ENCODE measurements at regions not wholly inside any gene's neighbourhood (a gene's known extent, or its start where the extent isn't known, plus 50 kb on each side); places are given as distances from the start of the nearest gene placed in this dataset.

DNA sequence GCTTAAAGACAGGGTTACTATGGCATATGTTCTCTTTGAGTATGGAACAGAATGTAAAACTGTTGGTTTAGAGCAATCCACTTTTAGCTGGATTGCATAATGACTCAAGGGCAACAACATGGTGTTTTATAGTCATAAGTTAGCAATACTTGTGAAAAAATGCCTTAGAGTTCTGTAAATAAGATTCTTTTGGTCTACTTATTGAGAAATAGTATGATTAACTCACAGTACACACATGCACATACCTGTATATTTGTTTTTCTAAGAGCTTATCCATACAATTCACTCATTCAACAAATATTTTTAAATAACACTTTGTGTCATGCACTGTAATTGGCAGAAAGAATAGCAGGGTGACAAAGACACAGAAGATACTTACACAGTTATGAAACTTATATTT lies 1415.5 kb downstream of the PCDH7 start:
- H3K4me1 ChIP-seq (ENCODE audit: insufficient read depth, low read length) = no peaks in the 10 kb centered on the region
- no peaks in the 10 kb centered on the region for H3K36me3 ChIP-seq (ENCODE audit: insufficient read depth, low read length)
- H3K4me3 ChIP-seq (ENCODE audit: low read length) = no peak overlapping the region
- no peaks in the 10 kb centered on the region for H3K9me3 ChIP-seq (ENCODE audit: control insufficient read depth in 1 of 2, insufficient read depth in 1 of 2, low read length in 2 of 2)
- no peak for ATAC-seq (ENCODE audit: poor library complexity)
- Mint-ChIP-seq H3K27me3 (no peaks in the 10 kb centered on the region), H3K4me3 (no peak overlapping the region), H3K27ac (no peak overlapping the region), H3K36me3 (ENCODE audit: low read depth) (no peaks in the 10 kb centered on the region), H3K9me3 (peaks cover 10% of the 10 kb centered on the region), H3K4me1 (ENCODE audit: low read depth) (no peaks in the 10 kb centered on the region)
- no peak for DNase-seq
- H3K27me3 ChIP-seq (ENCODE audit: control insufficient read depth in 1 of 2, insufficient read depth in 2 of 2, low read length in 2 of 2) = no peaks in the 10 kb centered on the region
- POLR2A ChIA-PET = no interaction called here
- intact Hi-C loops (cut with DNase I, micrococcal nuclease) = no loop called here
- TF ChIP-seq CTCF (IDR thresholded peaks at IDR 0.05) = no peak
- no peak overlapping the region for H3K27ac ChIP-seq (ENCODE audit: low read depth in 1 of 2, low read length in 2 of 2)
- CTCF ChIA-PET = no interaction called here

GRCh38 chr4:32136081-32136787 lies 1416.1 kb downstream of the PCDH7 start:
- DNase-seq (no peak), ATAC-seq (ENCODE audit: poor library complexity) (no peak)
- intact Hi-C loops (cut with DNase I, micrococcal nuclease) = no loop called here
- CTCF ChIA-PET = no interaction called here
- Mint-ChIP-seq H3K4me1 (ENCODE audit: low read depth) (no peaks in the 10 kb centered on the region), H3K27me3 (no peaks in the 10 kb centered on the region), H3K27ac (no peak overlapping the region), H3K4me3 (no peak overlapping the region), H3K9me3 (peaks cover 9% of the 10 kb centered on the region), H3K36me3 (ENCODE audit: low read depth) (no peaks in the 10 kb centered on the region)
- no peak for TF ChIP-seq CTCF (IDR thresholded peaks at IDR 0.05)
- POLR2A ChIA-PET = no interaction called here
- no peaks in the 10 kb centered on the region for H3K4me1 ChIP-seq (ENCODE audit: insufficient read depth, low read length)
- no peak overlapping the region for H3K4me3 ChIP-seq (ENCODE audit: low read length)
- peaks cover 0 to 1% of the 10 kb centered on the region in 2 experiments for H3K9me3 ChIP-seq (ENCODE audit: control insufficient read depth in 1 of 2, insufficient read depth in 1 of 2, low read length in 2 of 2)
- no peaks in the 10 kb centered on the region for H3K36me3 ChIP-seq (ENCODE audit: insufficient read depth, low read length)
- no peaks in the 10 kb centered on the region for H3K27me3 ChIP-seq (ENCODE audit: control insufficient read depth in 1 of 2, insufficient read depth in 2 of 2, low read length in 2 of 2)
- H3K27ac ChIP-seq (ENCODE audit: low read depth in 1 of 2, low read length in 2 of 2) = no peak overlapping the region

- CTCF ChIA-PET = no interaction called here
- H3K36me3 ChIP-seq (ENCODE audit: insufficient read depth, low read length) = no peaks in the 10 kb centered on the region
- intact Hi-C loops (cut with DNase I, micrococcal nuclease) = no loop called here
These were observed 1420.5 kb downstream of the PCDH7 start for GRCh38 chr4:32140636-32141035.

More at GRCh38 chr4:32140636-32141035, 1420.5 kb downstream of the PCDH7 start:
- H3K4me3 Mint-ChIP-seq = no peak overlapping the region
- no peaks in the 10 kb centered on the region for H3K4me1 Mint-ChIP-seq (ENCODE audit: low read depth)
- Histone ChIP-seq H3K27ac (ENCODE audit: low read depth in 1 of 2, low read length in 2 of 2) (no peak overlapping the region), H3K9me3 (ENCODE audit: control insufficient read depth in 1 of 2, insufficient read depth in 1 of 2, low read length in 2 of 2) (peaks cover 0 to 4% of the 10 kb centered on the region in 2 experiments), H3K4me1 (ENCODE audit: insufficient read depth, low read length) (no peaks in the 10 kb centered on the region), H3K4me3 (ENCODE audit: low read length) (no peak overlapping the region), H3K27me3 (ENCODE audit: control insufficient read depth in 1 of 2, insufficient read depth in 2 of 2, low read length in 2 of 2) (no peaks in the 10 kb centered on the region)
- H3K36me3 Mint-ChIP-seq (ENCODE audit: low read depth) = no peaks in the 10 kb centered on the region
- no peaks in the 10 kb centered on the region for H3K27me3 Mint-ChIP-seq
- DNase-seq (no peak), ATAC-seq (ENCODE audit: poor library complexity) (no peak)
- H3K27ac Mint-ChIP-seq = no peak overlapping the region
- TF ChIP-seq CTCF (IDR thresholded peaks at IDR 0.05) = no peak
- peaks cover 12% of the 10 kb centered on the region for H3K9me3 Mint-ChIP-seq
- POLR2A ChIA-PET = no interaction called here
